ENCODE measurements at regions not wholly inside any gene's neighbourhood (a gene's known extent, or its start where the extent isn't known, plus 50 kb on each side); places are given as distances from the start of the nearest gene placed in this dataset.

DNA sequence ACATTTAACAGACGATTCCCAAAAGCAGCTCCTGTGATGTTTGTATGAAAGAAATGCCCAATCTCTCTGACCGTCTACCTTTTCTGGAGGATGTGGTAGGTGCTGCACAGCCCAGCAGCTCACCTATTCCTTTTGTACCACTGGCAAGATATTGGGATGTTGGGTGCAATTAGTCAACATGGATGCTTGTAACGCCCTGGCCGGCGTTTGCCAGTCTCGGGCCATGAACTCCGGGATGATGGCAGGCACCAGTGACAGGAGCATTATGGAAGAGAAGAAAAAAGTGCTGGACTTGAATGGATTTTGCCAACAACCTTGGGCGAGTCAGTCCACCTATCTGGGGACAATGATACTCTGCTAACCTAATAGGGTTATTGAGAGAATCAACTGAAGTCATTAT, 69.0 kb upstream of the ZNF438 start:
- intact Hi-C loops (cut with DNase I), result no loop called here
- no peak for DNase-seq
- Histone ChIP-seq H3K4me3 (no peak overlapping the region), H3K36me3 (no peaks in the 10 kb centered on the region), H3K27me3 (no peaks in the 10 kb centered on the region), H3K27ac (peak overlapping the region in 1 of 2 donors; percentile 45), H3K9me3 (no peaks in the 10 kb centered on the region), H3K4me1 (peaks cover 5 to 19% of the 10 kb centered on the region in 2 donors)
- ATAC-seq, result no peak
- TF ChIP-seq, protein P1, sequence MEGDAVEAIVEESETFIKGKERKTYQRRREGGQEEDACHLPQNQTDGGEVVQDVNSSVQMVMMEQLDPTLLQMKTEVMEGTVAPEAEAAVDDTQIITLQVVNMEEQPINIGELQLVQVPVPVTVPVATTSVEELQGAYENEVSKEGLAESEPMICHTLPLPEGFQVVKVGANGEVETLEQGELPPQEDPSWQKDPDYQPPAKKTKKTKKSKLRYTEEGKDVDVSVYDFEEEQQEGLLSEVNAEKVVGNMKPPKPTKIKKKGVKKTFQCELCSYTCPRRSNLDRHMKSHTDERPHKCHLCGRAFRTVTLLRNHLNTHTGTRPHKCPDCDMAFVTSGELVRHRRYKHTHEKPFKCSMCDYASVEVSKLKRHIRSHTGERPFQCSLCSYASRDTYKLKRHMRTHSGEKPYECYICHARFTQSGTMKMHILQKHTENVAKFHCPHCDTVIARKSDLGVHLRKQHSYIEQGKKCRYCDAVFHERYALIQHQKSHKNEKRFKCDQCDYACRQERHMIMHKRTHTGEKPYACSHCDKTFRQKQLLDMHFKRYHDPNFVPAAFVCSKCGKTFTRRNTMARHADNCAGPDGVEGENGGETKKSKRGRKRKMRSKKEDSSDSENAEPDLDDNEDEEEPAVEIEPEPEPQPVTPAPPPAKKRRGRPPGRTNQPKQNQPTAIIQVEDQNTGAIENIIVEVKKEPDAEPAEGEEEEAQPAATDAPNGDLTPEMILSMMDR (IDR thresholded peaks at IDR 0.05), result no peak

DNA sequence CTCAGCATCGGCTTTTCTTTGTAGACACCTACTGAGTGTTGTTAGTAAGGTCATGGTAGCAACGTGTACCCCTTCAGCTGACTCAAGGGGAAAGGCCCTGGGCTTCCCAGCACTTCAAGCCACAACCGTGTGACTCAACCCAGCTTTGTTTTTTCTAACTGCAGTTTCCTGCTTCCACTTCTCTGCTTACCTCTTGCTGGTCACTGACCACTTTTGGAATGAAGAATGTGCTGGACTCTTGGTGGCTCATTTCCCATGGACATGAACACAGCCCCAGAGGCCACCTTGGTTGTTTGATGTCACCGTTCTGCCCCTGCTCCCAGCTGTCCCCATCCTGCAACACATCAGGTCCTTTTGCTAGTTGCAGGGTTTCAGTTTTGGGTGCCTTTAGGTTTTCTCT, 69.5 kb upstream of the ZNF438 start:
- peak overlapping the region in 1 of 2 donors; percentile 45 for H3K27ac ChIP-seq
- DNase-seq (peak in 1 of 4 donors; percentile 38), ATAC-seq (peak; percentile 77)
- intact Hi-C loops (cut with DNase I), result no loop called here
- H3K27me3 ChIP-seq, result no peaks in the 10 kb centered on the region
- no peaks in the 10 kb centered on the region for H3K36me3 ChIP-seq
- peaks cover 5 to 19% of the 10 kb centered on the region in 2 donors for H3K4me1 ChIP-seq
- TF ChIP-seq, protein P1 (IDR thresholded peaks at IDR 0.05), result no peak
- H3K9me3 ChIP-seq, result no peaks in the 10 kb centered on the region
- no peak overlapping the region for H3K4me3 ChIP-seq

DNA sequence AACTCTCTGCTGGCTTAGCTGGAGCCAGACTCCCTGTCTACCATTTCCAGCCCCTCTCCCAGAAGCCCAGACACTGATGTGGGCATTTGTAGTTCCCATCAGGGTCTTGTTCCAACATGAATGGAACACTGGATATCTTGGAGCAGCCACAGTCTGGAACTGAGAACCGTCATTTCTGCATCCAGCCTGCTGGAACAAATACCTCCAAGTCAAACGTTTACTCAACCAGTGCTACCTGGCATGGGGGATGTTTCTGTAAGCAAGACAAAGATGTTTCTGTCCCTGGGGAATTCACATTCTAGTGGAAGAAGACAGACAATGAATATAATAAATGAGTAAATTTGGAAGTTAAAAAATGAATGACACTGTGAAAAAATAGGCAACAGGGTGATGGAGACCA, 70.8 kb upstream of the ZNF438 start:
- no peak overlapping the region for H3K4me3 ChIP-seq
- no peaks in the 10 kb centered on the region for H3K9me3 ChIP-seq
- intact Hi-C loops (cut with DNase I), result no loop called here
- DNase-seq, result no peak
- peaks cover 5 to 19% of the 10 kb centered on the region in 2 donors for H3K4me1 ChIP-seq
- H3K36me3 ChIP-seq, result no peaks in the 10 kb centered on the region
- no peak overlapping the region for H3K27ac ChIP-seq
- TF ChIP-seq, protein P1 (IDR thresholded peaks at IDR 0.05), result no peak
- ATAC-seq, result no peak
- H3K27me3 ChIP-seq, result no peaks in the 10 kb centered on the region

DNA sequence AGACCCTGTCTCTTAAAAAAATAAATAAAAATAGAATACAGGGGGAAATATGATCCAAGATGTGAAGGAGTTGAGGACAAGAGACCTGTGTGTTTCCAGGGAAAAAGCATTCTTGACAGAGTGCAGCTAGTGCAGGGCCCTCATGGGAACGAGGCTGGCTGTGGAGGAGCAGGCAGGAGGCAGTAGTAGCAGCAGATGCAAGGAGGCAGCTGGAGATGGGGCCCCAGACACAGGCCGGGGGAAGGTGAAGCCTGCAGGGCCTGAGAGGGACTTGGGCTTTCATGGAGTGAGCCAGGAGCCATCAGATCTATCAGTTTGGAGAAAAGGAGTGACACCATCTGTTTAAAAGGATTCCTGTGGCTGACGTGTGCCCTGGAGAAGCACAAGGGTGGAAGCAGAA, 71.4 kb upstream of the ZNF438 start:
- no peak overlapping the region for H3K27ac ChIP-seq
- ATAC-seq (no peak), DNase-seq (no peak)
- peaks cover 5 to 15% of the 10 kb centered on the region in 2 donors for H3K4me1 ChIP-seq
- H3K9me3 ChIP-seq, result no peaks in the 10 kb centered on the region
- intact Hi-C loops (cut with DNase I), result no loop called here
- no peak overlapping the region for H3K4me3 ChIP-seq
- no peaks in the 10 kb centered on the region for H3K36me3 ChIP-seq
- TF ChIP-seq, protein P1 (IDR thresholded peaks at IDR 0.05), result no peak
- H3K27me3 ChIP-seq, result no peaks in the 10 kb centered on the region

DNA sequence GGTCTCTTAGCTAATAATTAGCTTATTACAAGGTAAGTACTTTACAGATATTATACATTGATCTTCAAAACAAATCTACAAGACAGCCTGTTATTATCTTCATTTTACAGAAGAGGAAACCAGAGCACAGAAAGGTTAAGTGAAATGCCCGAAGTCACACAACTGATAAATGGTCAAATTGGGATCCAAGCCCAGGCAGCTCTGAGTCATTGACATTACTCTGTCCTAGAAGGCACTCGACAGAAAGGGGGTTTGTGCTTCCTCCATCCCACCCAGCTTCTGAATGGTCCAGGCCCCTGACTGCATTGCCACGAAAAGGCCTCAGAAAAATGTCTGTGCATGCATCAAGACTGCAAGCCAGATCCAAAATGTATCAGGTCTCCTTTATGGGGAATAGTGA, 81.3 kb upstream of the ZNF438 start:
- Histone ChIP-seq H3K4me3 (no peak overlapping the region), H3K9me3 (peaks cover 0 to 4% of the 10 kb centered on the region in 2 donors), H3K27ac (no peak overlapping the region), H3K4me1 (no peaks in the 10 kb centered on the region), H3K36me3 (no peaks in the 10 kb centered on the region), H3K27me3 (no peaks in the 10 kb centered on the region)
- DNase-seq (no peak), ATAC-seq (no peak)
- intact Hi-C loops (cut with DNase I), result no loop called here
- TF ChIP-seq, protein P1 (IDR thresholded peaks at IDR 0.05), result no peak

Measured in left lung (tissue), 4 donors.